GM12874 (cell line): ENCODE measurements at regions not wholly inside any gene's neighbourhood (a gene's known extent, or its start where the extent isn't known, plus 50 kb on each side); places are given as distances from the start of the nearest gene placed in this dataset.

Source experiments
- TF ChIP-seq, protein P1 (sequence below): IDR thresholded peaks from 2 replicates; pipeline ENCODE4 v1.5.1; 2011; ENCODE audit warnings: low read depth, mild to moderate bottlenecking, control low read depth, low read length, moderate library complexity; ENCODE audit not compliant: insufficient read depth

DNA sequence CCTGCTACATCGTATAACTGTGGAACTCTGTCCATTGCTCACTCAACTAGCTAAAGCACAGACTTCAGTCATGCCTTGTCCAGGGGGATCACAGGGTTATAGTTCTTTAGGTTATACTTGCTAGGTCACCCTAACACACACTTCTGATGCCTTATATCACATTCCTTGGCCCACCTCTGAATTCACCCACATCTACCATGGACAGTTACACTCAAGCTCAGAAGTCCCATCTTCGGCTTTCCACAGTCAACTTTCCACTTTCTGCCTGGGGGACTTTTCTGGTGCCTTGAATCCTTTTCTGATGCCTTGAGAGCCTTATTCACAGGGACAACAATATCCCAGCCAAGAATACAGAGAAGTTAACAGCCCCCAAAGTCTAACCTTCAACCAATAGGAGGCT, 129.2 kb upstream of the MAOA start:
- TF ChIP-seq, protein P1, sequence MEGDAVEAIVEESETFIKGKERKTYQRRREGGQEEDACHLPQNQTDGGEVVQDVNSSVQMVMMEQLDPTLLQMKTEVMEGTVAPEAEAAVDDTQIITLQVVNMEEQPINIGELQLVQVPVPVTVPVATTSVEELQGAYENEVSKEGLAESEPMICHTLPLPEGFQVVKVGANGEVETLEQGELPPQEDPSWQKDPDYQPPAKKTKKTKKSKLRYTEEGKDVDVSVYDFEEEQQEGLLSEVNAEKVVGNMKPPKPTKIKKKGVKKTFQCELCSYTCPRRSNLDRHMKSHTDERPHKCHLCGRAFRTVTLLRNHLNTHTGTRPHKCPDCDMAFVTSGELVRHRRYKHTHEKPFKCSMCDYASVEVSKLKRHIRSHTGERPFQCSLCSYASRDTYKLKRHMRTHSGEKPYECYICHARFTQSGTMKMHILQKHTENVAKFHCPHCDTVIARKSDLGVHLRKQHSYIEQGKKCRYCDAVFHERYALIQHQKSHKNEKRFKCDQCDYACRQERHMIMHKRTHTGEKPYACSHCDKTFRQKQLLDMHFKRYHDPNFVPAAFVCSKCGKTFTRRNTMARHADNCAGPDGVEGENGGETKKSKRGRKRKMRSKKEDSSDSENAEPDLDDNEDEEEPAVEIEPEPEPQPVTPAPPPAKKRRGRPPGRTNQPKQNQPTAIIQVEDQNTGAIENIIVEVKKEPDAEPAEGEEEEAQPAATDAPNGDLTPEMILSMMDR, result no peak

DNA sequence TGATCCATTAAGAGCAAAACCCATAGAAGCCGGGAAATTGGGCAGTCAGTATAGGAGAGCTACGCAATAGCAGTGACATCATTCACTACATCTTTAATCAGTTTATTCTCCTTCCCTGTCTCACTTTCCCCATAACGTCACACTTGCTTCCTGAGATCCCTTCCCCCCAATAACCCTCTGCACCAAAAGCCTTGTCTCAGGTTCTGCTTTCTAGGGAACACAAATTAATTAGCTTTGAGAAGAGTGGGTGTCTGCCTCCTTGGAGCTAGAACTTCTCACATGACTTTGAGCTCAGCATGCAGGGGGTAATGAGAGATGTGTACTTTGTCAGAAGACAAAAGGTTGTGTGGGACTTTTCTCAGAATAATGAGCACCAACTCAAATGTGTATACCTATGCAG, 128.3 kb upstream of the MAOA start:
- TF ChIP-seq, protein P1, result no peak

DNA sequence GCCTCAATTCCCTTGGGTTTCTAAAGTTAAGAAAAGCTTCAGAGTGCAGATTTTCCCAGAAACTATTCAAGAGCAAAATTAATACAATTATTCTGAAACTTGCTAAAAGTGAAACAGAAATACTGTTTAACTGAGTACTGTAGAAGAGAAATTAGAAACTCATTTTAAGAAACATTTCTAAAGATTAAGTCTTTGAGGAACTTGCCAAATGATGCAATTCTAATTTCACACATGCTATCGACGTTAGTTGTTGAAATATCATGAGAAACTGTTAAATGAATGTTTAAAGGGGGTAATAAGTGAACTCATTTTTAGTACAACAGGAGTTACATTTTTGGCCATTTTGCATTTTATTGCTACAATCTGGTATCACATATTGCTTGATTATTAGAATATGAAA, 125.3 kb upstream of the MAOA start:
- TF ChIP-seq, protein P1, result no peak

DNA sequence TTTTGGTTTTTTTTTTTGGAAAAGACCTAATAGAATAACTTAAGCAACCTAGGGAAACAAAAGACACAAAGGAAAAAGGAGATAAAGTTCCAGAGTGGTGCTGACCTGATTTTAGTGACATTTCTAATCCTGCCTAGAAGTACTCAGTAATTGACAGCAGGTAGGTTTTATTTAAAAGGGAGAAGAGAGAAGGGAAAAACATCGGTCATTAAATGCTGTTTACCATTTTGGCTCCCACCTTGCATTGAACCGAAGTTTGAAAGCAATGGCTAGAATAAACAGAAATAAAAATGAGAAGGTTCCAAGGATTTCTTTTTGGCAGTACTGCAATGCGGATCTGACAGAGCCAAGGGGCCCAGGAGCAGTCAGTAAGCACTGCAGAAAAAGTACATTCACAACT, 115.8 kb upstream of the MAOA start:
- TF ChIP-seq, protein P1, result no peak

DNA sequence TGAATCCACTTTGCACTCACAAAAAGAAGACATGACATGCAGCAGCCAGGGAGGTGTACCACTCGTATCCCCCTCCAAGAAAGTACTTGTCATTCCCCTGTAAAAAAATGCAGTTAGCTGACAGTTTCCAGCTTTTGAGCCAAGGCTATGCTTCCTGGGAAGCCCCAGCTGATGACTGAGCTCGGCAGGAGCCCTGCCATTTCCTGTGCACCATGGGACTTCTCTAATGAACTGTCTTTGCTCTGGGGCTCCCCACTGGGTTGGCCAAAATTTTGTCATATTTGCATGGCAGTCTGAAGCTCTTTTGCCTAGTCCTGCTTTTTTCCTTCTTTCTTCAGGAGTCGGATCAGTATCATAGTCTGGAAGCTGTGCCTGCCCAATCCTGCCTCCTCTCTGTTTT, 104.5 kb upstream of the MAOA start:
- TF ChIP-seq, protein P1, result no peak

DNA sequence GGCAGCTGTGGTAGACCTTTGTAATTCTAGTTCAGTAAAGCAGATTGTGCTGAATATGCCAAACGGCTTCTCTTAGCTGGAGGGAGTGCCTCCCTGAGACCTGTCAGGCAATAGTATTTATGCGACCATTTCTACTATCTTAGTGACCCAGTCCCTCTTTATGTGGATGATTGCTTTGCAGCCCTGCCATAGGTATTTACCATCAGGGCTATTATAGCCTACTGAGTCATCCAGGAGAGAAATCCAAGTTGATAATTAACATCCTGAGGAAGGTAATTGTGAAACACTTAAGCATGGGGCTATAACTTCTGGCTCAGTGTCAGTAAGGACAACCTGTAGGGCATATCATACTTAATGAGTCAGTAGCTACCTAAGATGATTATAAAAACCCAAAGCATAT, 103.9 kb upstream of the MAOA start:
- TF ChIP-seq, protein P1, result no peak

DNA sequence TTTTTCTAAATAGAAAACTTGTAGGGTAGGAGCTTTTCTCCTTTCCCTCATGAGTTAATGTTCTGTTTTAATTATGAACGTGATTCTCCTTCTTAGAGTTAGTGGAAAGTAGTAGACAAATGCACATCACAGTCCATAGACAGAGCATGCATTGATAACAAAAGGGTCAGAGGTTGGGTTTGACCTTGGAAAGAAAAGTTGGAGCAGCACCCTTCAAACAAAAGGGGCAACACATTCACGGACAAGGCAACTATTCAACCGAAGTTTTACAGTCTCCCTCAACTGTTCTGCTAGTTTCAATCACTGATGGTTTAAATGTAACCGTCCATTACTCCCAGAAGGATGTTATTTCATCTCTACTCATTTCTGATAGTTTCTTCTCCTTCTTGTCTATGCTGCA, 103.4 kb upstream of the MAOA start:
- TF ChIP-seq, protein P1, result no peak

DNA sequence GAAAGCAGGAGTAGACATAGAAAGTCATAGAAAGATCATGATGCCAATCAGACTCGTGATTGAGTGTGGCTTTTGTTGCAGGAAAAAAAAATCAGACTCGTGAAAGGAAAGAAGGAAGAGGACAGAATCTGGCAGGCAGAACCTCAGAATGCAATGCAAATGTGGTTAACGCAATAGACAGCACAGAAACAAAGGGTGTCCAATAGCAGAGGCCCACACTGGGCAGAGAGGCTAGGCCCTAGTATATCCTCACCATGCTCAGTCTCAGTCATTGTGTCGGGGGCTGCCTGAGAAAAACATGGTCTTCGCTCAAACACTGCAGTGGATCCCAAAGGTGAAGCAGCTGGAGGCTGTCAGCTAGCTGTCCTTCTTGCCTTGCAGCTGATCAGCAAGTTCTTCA, 102.8 kb upstream of the MAOA start:
- TF ChIP-seq, protein P1, result no peak
